Neural progenitor cell (in vitro differentiated cells): ENCODE measurements at regions not wholly inside any gene's neighbourhood (a gene's known extent, or its start where the extent isn't known, plus 50 kb on each side); places are given as distances from the start of the nearest gene placed in this dataset.

Source experiments
- DNase-seq: peaks from one replicate; pipeline ENCODE4 v3.0.0-alpha.2; 2016; ENCODE audit warnings: low spot score
- H2AFZ ChIP-seq: fragments of 200-600 bp; sonication (generic); replicated peaks from 2 replicates; pipeline ENCODE4 v1.6.1; 2016; ENCODE audit warnings: antibody characterized with exemption
- H3F3A ChIP-seq: fragments of 200-600 bp; sonication (generic); 2 replicates; pipeline ENCODE4 v1.6.1; 2016; ENCODE audit warnings: antibody characterized with exemption, low read depth
- H3K27ac ChIP-seq: fragments of 200-600 bp; sonication (generic); 2 replicates; pipeline ENCODE4 v1.5.1; 2016; ENCODE audit warnings: mild to moderate bottlenecking
- H3K27me3 ChIP-seq: fragments of 200-600 bp; sonication (generic); 2 replicates; pipeline ENCODE4 v1.6.1; 2016; ENCODE audit warnings: mild to moderate bottlenecking, moderate library complexity
- H3K36me3 ChIP-seq: fragments of 200-600 bp; sonication (generic); 2 replicates; pipeline ENCODE4 v1.5.1; 2016
- H3K4me1 ChIP-seq: fragments of 200-600 bp; sonication (generic); 2 replicates; pipeline ENCODE4 v1.6.1; 2016; ENCODE audit warnings: mixed run types
- H3K4me2 ChIP-seq: fragments of 200-600 bp; sonication (generic); 2 replicates; pipeline ENCODE4 v1.6.1; 2016
- H3K4me3 ChIP-seq: fragments of 200-600 bp; sonication (generic); 2 replicates; pipeline ENCODE4 v1.5.1; 2016
- H3K79me2 ChIP-seq: fragments of 200-600 bp; sonication (generic); 2 replicates; pipeline ENCODE4 v1.6.1; 2016; ENCODE audit warnings: low read depth
- H3K9ac ChIP-seq: fragments of 200-600 bp; sonication (generic); 2 replicates; pipeline ENCODE4 v1.6.1; 2016
- H3K9me3 ChIP-seq: fragments of 200-600 bp; sonication (generic); 2 replicates; pipeline ENCODE4 v1.5.1; 2016; ENCODE audit warnings: low read depth
- H4K20me1 ChIP-seq: fragments of 200-600 bp; sonication (generic); 2 replicates; pipeline ENCODE4 v1.6.1; 2016; ENCODE audit warnings: low read depth
- H3K27ac Mint-ChIP-seq: 3 replicates; pipeline ENCODE4 v1.8.0; 2021; ENCODE audit warnings: mixed read lengths
- H3K27me3 Mint-ChIP-seq: 2 replicates; pipeline ENCODE4 v1.8.0; 2022; ENCODE audit warnings: low read depth, mild to moderate bottlenecking, inconsistent platforms, moderate library complexity, mixed read lengths; ENCODE audit not compliant: insufficient read depth
- H3K36me3 Mint-ChIP-seq: 3 replicates; pipeline ENCODE4 v1.8.0; 2021; ENCODE audit warnings: mixed read lengths
- H3K4me1 Mint-ChIP-seq: 3 replicates; pipeline ENCODE4 v1.8.0; 2021; ENCODE audit warnings: mixed read lengths
- H3K4me3 Mint-ChIP-seq: 3 replicates; pipeline ENCODE4 v1.8.0; 2021; ENCODE audit warnings: mild to moderate bottlenecking, moderate library complexity, mixed read lengths
- H3K9me3 Mint-ChIP-seq: 3 replicates; pipeline ENCODE4 v1.8.0; 2020; ENCODE audit warnings: mixed read lengths
- EZH2 ChIP-seq: fragments of 200-600 bp; sonication (generic); IDR thresholded peaks from 2 replicates; pipeline ENCODE4 v1.6.1; 2017; ENCODE audit warnings: antibody characterized with exemption, mild to moderate bottlenecking, moderate library complexity
- EZH2phosphoT487 ChIP-seq: fragments of 200-600 bp; sonication (generic); IDR thresholded peaks from 2 replicates; pipeline ENCODE4 v1.6.1; 2017; ENCODE audit warnings: antibody characterized with exemption
- TF ChIP-seq, protein P1 (sequence below): fragments of 200-600 bp; sonication (generic); IDR thresholded peaks from 2 replicates; pipeline ENCODE4 v1.5.1; 2017; ENCODE audit warnings: antibody characterized with exemption, mild to moderate bottlenecking

DNA sequence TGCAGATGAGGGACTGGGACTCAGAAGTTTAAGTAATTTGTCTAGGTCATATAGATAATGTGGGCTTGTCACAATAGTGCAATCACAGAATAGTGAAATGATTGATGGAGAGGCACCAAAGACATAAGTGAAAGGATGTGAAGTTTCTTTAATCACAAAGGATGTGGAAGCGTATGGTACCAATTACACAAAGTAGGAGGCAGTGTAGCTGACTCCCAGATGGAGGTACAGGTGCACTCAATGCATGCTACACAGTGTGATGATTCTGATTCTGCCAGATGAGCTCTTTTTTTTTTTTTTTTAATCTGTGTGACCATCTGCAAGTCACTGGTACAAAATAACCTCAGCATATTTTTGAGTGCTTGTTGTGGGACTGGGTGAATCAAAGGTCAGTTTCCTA is 411.3 kb downstream of the SPRY1 start:
- Mint-ChIP-seq H3K4me3 (no peak overlapping the region), H3K9me3 (peaks cover 3% of the 10 kb centered on the region), H3K27ac (no peak overlapping the region), H3K27me3 (peaks cover 2% of the 10 kb centered on the region), H3K36me3 (no peaks in the 10 kb centered on the region), H3K4me1 (peaks cover 4% of the 10 kb centered on the region)
- H3K4me3 ChIP-seq, result no peak overlapping the region
- TF ChIP-seq, protein P1, sequence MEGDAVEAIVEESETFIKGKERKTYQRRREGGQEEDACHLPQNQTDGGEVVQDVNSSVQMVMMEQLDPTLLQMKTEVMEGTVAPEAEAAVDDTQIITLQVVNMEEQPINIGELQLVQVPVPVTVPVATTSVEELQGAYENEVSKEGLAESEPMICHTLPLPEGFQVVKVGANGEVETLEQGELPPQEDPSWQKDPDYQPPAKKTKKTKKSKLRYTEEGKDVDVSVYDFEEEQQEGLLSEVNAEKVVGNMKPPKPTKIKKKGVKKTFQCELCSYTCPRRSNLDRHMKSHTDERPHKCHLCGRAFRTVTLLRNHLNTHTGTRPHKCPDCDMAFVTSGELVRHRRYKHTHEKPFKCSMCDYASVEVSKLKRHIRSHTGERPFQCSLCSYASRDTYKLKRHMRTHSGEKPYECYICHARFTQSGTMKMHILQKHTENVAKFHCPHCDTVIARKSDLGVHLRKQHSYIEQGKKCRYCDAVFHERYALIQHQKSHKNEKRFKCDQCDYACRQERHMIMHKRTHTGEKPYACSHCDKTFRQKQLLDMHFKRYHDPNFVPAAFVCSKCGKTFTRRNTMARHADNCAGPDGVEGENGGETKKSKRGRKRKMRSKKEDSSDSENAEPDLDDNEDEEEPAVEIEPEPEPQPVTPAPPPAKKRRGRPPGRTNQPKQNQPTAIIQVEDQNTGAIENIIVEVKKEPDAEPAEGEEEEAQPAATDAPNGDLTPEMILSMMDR, result no peak
- TF ChIP-seq EZH2, result no peak
- TF ChIP-seq EZH2phosphoT487, result no peak
- no peaks in the 10 kb centered on the region for H3K9me3 ChIP-seq
- H3K79me2 ChIP-seq, result no peaks in the 10 kb centered on the region
- no peaks in the 10 kb centered on the region for H3F3A ChIP-seq
- no peak overlapping the region for H2AFZ ChIP-seq
- H3K9ac ChIP-seq, result no peak overlapping the region
- H3K36me3 ChIP-seq, result no peaks in the 10 kb centered on the region
- H4K20me1 ChIP-seq, result no peaks in the 10 kb centered on the region
- no peak overlapping the region for H3K4me2 ChIP-seq
- no peaks in the 10 kb centered on the region for H3K27me3 ChIP-seq
- no peaks in the 10 kb centered on the region for H3K4me1 ChIP-seq
- H3K27ac ChIP-seq, result no peak overlapping the region
- DNase-seq, result no peak

DNA sequence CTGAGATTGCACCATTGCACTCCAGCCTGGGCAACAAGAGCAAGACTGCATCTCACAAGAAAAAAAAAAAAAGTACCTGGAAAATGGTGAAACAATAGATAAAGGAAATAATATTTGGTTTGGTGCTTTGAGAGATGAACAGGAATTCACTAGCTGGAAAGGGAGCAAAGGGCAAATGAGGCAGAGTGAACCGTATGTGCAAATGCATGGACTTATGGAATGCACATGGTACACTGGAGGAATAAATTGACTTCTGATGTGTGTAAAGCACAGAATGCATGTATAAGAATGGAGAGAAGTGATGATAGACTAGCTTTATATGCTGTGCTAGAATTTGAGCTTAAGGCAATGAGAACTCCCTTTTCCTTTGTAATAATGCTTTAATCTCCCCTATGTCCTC is 413.3 kb downstream of the SPRY1 start:
- Mint-ChIP-seq H3K9me3 (peaks cover 3% of the 10 kb centered on the region), H3K4me1 (peaks cover 13% of the 10 kb centered on the region), H3K36me3 (no peaks in the 10 kb centered on the region), H3K27ac (no peak overlapping the region), H3K4me3 (no peak overlapping the region), H3K27me3 (peaks cover 2% of the 10 kb centered on the region)
- no peaks in the 10 kb centered on the region for H3K27me3 ChIP-seq
- H3K79me2 ChIP-seq, result no peaks in the 10 kb centered on the region
- H3F3A ChIP-seq, result no peaks in the 10 kb centered on the region
- H3K4me3 ChIP-seq, result no peak overlapping the region
- H3K4me1 ChIP-seq, result no peaks in the 10 kb centered on the region
- H2AFZ ChIP-seq, result no peak overlapping the region
- H3K9me3 ChIP-seq, result no peaks in the 10 kb centered on the region
- no peak for TF ChIP-seq EZH2
- no peak for TF ChIP-seq EZH2phosphoT487
- TF ChIP-seq, protein P1, result no peak
- H3K27ac ChIP-seq, result no peak overlapping the region
- H3K4me2 ChIP-seq, result no peak overlapping the region
- H4K20me1 ChIP-seq, result no peaks in the 10 kb centered on the region
- H3K36me3 ChIP-seq, result no peaks in the 10 kb centered on the region
- no peak for DNase-seq
- no peak overlapping the region for H3K9ac ChIP-seq

DNA sequence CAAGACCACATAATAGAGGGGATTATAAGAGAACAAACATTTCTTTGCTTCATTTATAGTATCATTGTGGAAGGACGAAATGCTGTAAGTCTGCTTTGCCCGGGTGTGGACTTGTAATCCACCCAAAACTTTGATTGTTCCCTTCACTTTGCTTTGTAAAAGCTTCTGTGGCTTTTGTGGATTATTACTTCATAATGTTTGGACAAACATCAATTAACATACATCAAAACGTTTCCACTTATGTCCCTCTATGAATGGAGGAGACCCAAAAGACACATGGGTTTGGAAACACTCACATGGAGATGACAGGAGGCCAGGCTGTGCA is 415.4 kb downstream of the SPRY1 start:
- Histone ChIP-seq H4K20me1 (no peaks in the 10 kb centered on the region), H3K9ac (no peak overlapping the region), H3K4me3 (no peak overlapping the region), H3K4me2 (no peak overlapping the region), H3F3A (no peaks in the 10 kb centered on the region), H3K36me3 (no peaks in the 10 kb centered on the region), H2AFZ (no peak overlapping the region), H3K79me2 (no peaks in the 10 kb centered on the region), H3K9me3 (no peaks in the 10 kb centered on the region), H3K27ac (no peak overlapping the region), H3K27me3 (no peaks in the 10 kb centered on the region), H3K4me1 (no peaks in the 10 kb centered on the region)
- no peak overlapping the region for H3K4me3 Mint-ChIP-seq
- no peak overlapping the region for H3K27ac Mint-ChIP-seq
- peaks cover 3% of the 10 kb centered on the region for H3K9me3 Mint-ChIP-seq
- no peak for DNase-seq
- H3K4me1 Mint-ChIP-seq, result peaks cover 9% of the 10 kb centered on the region
- H3K27me3 Mint-ChIP-seq, result peaks cover 2% of the 10 kb centered on the region
- TF ChIP-seq EZH2phosphoT487 (no peak), EZH2 (no peak)
- TF ChIP-seq, protein P1, result no peak
- no peaks in the 10 kb centered on the region for H3K36me3 Mint-ChIP-seq

DNA sequence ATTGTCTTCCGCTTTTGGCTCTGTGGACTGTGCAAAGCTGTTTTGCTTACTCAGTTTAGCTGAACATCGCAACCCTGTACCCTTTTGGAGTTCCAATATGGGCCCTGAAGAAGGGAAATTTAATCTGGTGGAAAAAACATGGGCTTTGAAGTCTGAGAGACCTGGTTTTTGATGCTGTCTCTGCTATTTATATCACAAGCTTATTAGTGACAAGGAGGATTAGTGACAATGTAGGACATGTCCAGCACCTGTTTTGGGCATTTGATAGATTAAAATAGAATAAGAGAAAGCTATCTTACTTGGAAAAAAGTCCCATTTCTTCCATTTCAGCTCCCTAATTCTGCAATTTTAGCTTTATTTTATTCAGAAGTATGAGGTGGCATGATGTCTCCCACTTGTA is 417.3 kb downstream of the SPRY1 start:
- Histone ChIP-seq H3K4me1 (no peaks in the 10 kb centered on the region), H3K9ac (no peak overlapping the region), H2AFZ (no peak overlapping the region), H3K4me3 (no peak overlapping the region), H4K20me1 (no peaks in the 10 kb centered on the region), H3K79me2 (no peaks in the 10 kb centered on the region), H3K36me3 (no peaks in the 10 kb centered on the region), H3F3A (no peaks in the 10 kb centered on the region), H3K4me2 (no peak overlapping the region), H3K9me3 (no peaks in the 10 kb centered on the region), H3K27me3 (no peaks in the 10 kb centered on the region), H3K27ac (no peak overlapping the region)
- Mint-ChIP-seq H3K9me3 (peaks cover 4% of the 10 kb centered on the region), H3K4me1 (peaks cover 9% of the 10 kb centered on the region), H3K36me3 (peaks cover 4% of the 10 kb centered on the region), H3K27me3 (no peaks in the 10 kb centered on the region), H3K27ac (no peak overlapping the region), H3K4me3 (no peak overlapping the region)
- TF ChIP-seq EZH2phosphoT487 (no peak), EZH2 (no peak)
- TF ChIP-seq, protein P1, result no peak
- DNase-seq, result no peak
